B cell (primary cell): ENCODE measurements at regions not wholly inside any gene's neighbourhood (a gene's known extent, or its start where the extent isn't known, plus 50 kb on each side); places are given as distances from the start of the nearest gene placed in this dataset.

Experiments
- ATAC-seq: fragments of 200-7000 bp; cut with Tn5 transposase; one replicate; pipeline ENCODE4 v1.10.0; 2021; ENCODE audit warnings: low read depth, mild to moderate bottlenecking, moderate number of reproducible peaks, moderate library complexity
- CTCF ChIA-PET: fragments of 350-600 bp; sonication (Branson Sonifier 250); formaldehyde crosslinking; loops from one replicate; lab custom pipeline; 2021; ENCODE audit warnings: antibody characterized with exemption, inconsistent platforms; lab: Charles Lee
- POLR2A ChIA-PET: fragments of 350-600 bp; sonication (Branson Sonifier 250); formaldehyde crosslinking; loops from one replicate; lab custom pipeline; 2021; ENCODE audit warnings: antibody characterized with exemption; lab: Charles Lee
- DNase-seq: peaks from one replicate; pipeline ENCODE4 v3.0.0; 2013
- H2AFZ ChIP-seq: 2 replicates; pipeline ENCODE4 v1.6.1; 2012; ENCODE audit warnings: mild to moderate bottlenecking, low read depth, low read length; ENCODE audit not compliant: insufficient read depth, poor library complexity, severe bottlenecking
- H3K27ac ChIP-seq, 2 donors: 1 replicate in 1 of 2; 2 replicates in 1 of 2; pipeline ENCODE4 v1.5.1; 2012 to 2013; ENCODE audit warnings: low read length in 2 of 2, mild to moderate bottlenecking in 2 of 2, moderate library complexity in 1 of 2
- H3K27me3 ChIP-seq, 4 experiments: fragments of 200-600 bp in 1 of 4; sonication (generic) in 1 of 4; replicated peaks in 1 of 4; 1 replicate in 2 of 4; 2 replicates in 2 of 4; pipeline versions ENCODE4 v1.6.1 to v1.7.0; 2013 to 2016; ENCODE audit warnings: low read length in 3 of 4, mild to moderate bottlenecking in 2 of 4, mixed read lengths in 1 of 4, moderate library complexity in 1 of 4; ENCODE audit not compliant: insufficient read depth in 4 of 4, control insufficient read depth in 3 of 4; ENCODE audit errors: control extremely low read depth in 1 of 4
- H3K36me3 ChIP-seq, 2 experiments: replicated peaks in 1 of 2; 1 replicate in 1 of 2; 2 replicates in 1 of 2; pipeline versions ENCODE4 v1.6.1 to v1.7.1; 2013; ENCODE audit warnings: low read length in 1 of 2; ENCODE audit not compliant: insufficient read depth in 2 of 2, control insufficient read depth in 1 of 2; ENCODE audit errors: control extremely low read depth in 1 of 2, extremely low read depth in 1 of 2
- H3K4me1 ChIP-seq, 2 donors: fragments of 200-600 bp in 1 of 2; sonication (generic) in 1 of 2; 1 replicate in 1 of 2; 2 replicates in 1 of 2; pipeline versions ENCODE4 v1.5.1 to v1.6.1; 2013 to 2017; ENCODE audit warnings: low read length in 2 of 2; ENCODE audit not compliant: control insufficient read depth in 2 of 2, insufficient read depth in 2 of 2
- H3K4me2 ChIP-seq: replicated peaks from 2 replicates; pipeline ENCODE3; 2012; ENCODE audit warnings: mild to moderate bottlenecking, low read depth, low read length; ENCODE audit not compliant: poor library complexity, severe bottlenecking
- H3K4me3 ChIP-seq, 5 experiments: fragments of 200-600 bp in 1 of 5; sonication (generic) in 1 of 5; 1 replicate in 3 of 5; 2 replicates in 2 of 5; pipeline versions ENCODE4 v1.5.1 to v1.7.0; 2011 to 2016; ENCODE audit warnings: low read length in 4 of 5, mild to moderate bottlenecking in 4 of 5, low read depth in 2 of 5, control low read depth in 1 of 5, moderate library complexity in 1 of 5; ENCODE audit not compliant: insufficient read depth in 1 of 5; ENCODE audit errors: control extremely low read depth in 1 of 5, extremely low read depth in 1 of 5
- H3K79me2 ChIP-seq: fragments of 200-600 bp; sonication (generic); one replicate; pipeline ENCODE4 v1.6.0; 2016; ENCODE audit warnings: low read length; ENCODE audit not compliant: control insufficient read depth, insufficient read depth
- H3K9ac ChIP-seq: fragments of 200-600 bp; sonication (generic); 2 replicates; pipeline ENCODE4 v1.6.1; 2017; ENCODE audit warnings: mild to moderate bottlenecking, low read length, moderate library complexity
- H3K9me3 ChIP-seq, 3 donors: one replicate each; pipeline versions ENCODE4 v1.6.1 to v1.7.1; 2013; ENCODE audit warnings: low read length in 2 of 3; ENCODE audit not compliant: control insufficient read depth in 2 of 3, insufficient read depth in 1 of 3; ENCODE audit errors: control extremely low read depth in 1 of 3
- H4K20me1 ChIP-seq: 2 replicates; pipeline ENCODE4 v1.6.0; 2012; ENCODE audit warnings: mild to moderate bottlenecking, low read length; ENCODE audit not compliant: insufficient read depth, control insufficient read depth, poor library complexity, severe bottlenecking
- H3K27ac Mint-ChIP-seq: one replicate; pipeline ENCODE4 v1.8.0; 2021; ENCODE audit warnings: mixed read lengths
- H3K27me3 Mint-ChIP-seq: one replicate; pipeline ENCODE4 v1.8.0; 2021; ENCODE audit warnings: mixed read lengths
- H3K4me1 Mint-ChIP-seq: one replicate; pipeline ENCODE4 v1.8.0; 2021; ENCODE audit warnings: mixed read lengths
- H3K4me3 Mint-ChIP-seq: one replicate; pipeline ENCODE4 v1.8.0; 2021; ENCODE audit warnings: mixed read lengths
- H3K9me3 Mint-ChIP-seq: one replicate; pipeline ENCODE4 v1.8.0; 2022; ENCODE audit warnings: mixed read lengths; ENCODE audit not compliant: insufficient read depth
- CTCF ChIP-seq: fragments of 200-600 bp; IDR thresholded peaks from one replicate; pipeline ENCODE4 v1.8.0; 2022; ENCODE audit warnings: antibody characterized with exemption, mild to moderate bottlenecking
- WGBS: methylation state at CpG from one replicate; pipeline ENCODE4 v1.1.5; 2013; ENCODE audit warnings: missing lambda C conversion rate; ENCODE audit not compliant: insufficient coverage; 5-methylcytosine and 5-hydroxymethylcytosine counted together
- intact Hi-C: fragments of 100-400 bp; cut with micrococcal nuclease; formaldehyde crosslinking; loops from one replicate; pipeline ENCODE4 v1.10.0; 2022

GRCh38 chr3:152518346-152518745, 249.6 kb downstream of the MBNL1 start:
- no peak overlapping the region for H2AFZ ChIP-seq
- intact Hi-C loops = loop anchor here (10.0 kb wide), 1 partner anchor 176 kb away; no protein-coding TSS in a partner anchor
- H3K9me3 Mint-ChIP-seq = no peaks in the 10 kb centered on the region
- POLR2A ChIA-PET = interaction anchor here (0.6 kb wide), 1 partner anchor 48 kb away, joined by 5 read pairs; no protein-coding TSS in a partner anchor
- H3K27me3 ChIP-seq = no peaks in the 10 kb centered on the region
- H3K4me3 Mint-ChIP-seq = peak overlapping the region; percentile 32
- peak overlapping the region; percentile 75 for H3K27ac Mint-ChIP-seq
- no peaks in the 10 kb centered on the region for H3K79me2 ChIP-seq
- H3K9me3 ChIP-seq = peaks cover 0 to 3% (median 0%) of the 10 kb centered on the region in 3 donors
- H4K20me1 ChIP-seq = no peaks in the 10 kb centered on the region
- H3K4me2 ChIP-seq = no peak overlapping the region
- no CpG with 5 or more reads among the region's 2 CpGs for WGBS
- peak; percentile 35 for ATAC-seq
- H3K4me3 ChIP-seq = no peak overlapping the region
- no peaks in the 10 kb centered on the region for H3K36me3 ChIP-seq
- no peak for TF ChIP-seq CTCF
- H3K9ac ChIP-seq = no peak overlapping the region
- peaks cover 51% of the 10 kb centered on the region in 2 donors for H3K4me1 ChIP-seq
- DNase-seq = no peak
- H3K27me3 Mint-ChIP-seq = no peaks in the 10 kb centered on the region
- peak overlapping the region in 1 of 2 donors; percentile 78 for H3K27ac ChIP-seq
- H3K4me1 Mint-ChIP-seq = peaks cover 70% of the 10 kb centered on the region
- CTCF ChIA-PET = interaction anchor here (0.6 to 11.1 kb wide), 11 partner anchors 8 to 564 kb away, joined by 3 to 201 read pairs (median 10); no protein-coding TSS in a partner anchor

- no peak overlapping the region for H2AFZ ChIP-seq
- H4K20me1 ChIP-seq = no peaks in the 10 kb centered on the region
- no peak overlapping the region for H3K27ac ChIP-seq
- H3K9me3 ChIP-seq = peaks cover 0 to under 1% (median 0%) of the 10 kb centered on the region in 3 donors
- Mint-ChIP-seq H3K9me3 (no peaks in the 10 kb centered on the region), H3K27me3 (no peaks in the 10 kb centered on the region), H3K4me3 (no peak overlapping the region), H3K27ac (peak overlapping the region; percentile 33), H3K4me1 (peaks cover 62% of the 10 kb centered on the region)
- H3K4me1 ChIP-seq = peaks cover 43 to 45% of the 10 kb centered on the region in 2 donors
- DNase-seq (no peak), ATAC-seq (no peak)
- H3K36me3 ChIP-seq = no peaks in the 10 kb centered on the region
- intact Hi-C loops = loop anchor here (10.0 kb wide), 1 partner anchor 175 kb away; no protein-coding TSS in a partner anchor
- no peak overlapping the region for H3K4me3 ChIP-seq
- no peak overlapping the region for H3K9ac ChIP-seq
- ChIA-PET POLR2A (interaction anchor here (0.6 to 0.7 kb wide), 2 partner anchors 28 to 484 kb away, joined by 3 to 11 read pairs; no protein-coding TSS in a partner anchor), CTCF (interaction anchor here (0.7 to 11.1 kb wide), 8 partner anchors 9 to 187 kb away, joined by 3 to 201 read pairs (median 12); no protein-coding TSS in a partner anchor)
- H3K4me2 ChIP-seq = no peak overlapping the region
- TF ChIP-seq CTCF = no peak
- H3K79me2 ChIP-seq = no peaks in the 10 kb centered on the region
- H3K27me3 ChIP-seq = no peaks in the 10 kb centered on the region
Observed at GRCh38 chr3:152519376-152519775, 250.6 kb downstream of the MBNL1 start.
